Upper lobe of left lung (tissue), 6 donors: ENCODE measurements at regions not wholly inside any gene's neighbourhood (a gene's known extent, or its start where the extent isn't known, plus 50 kb on each side); places are given as distances from the start of the nearest gene placed in this dataset.

Experiments used
- ATAC-seq, 2 donors: fragments of 200-7000 bp; cut with Tn5 transposase; one replicate each; pipeline ENCODE4 v1.9.1; 2022; ENCODE audit warnings: mild to moderate bottlenecking in 2 of 2, moderate library complexity in 2 of 2; ENCODE audit not compliant: low FRiP score in 2 of 2
- DNase-seq, 2 donors: peaks; one replicate each; pipeline ENCODE4 v3.0.0-alpha.2; 2019 to 2020
- H3K27ac ChIP-seq, 4 donors: fragments of 200-600 bp; sonication (generic); one replicate each; pipeline ENCODE4 v1.5.1; 2016 to 2019
- H3K27me3 ChIP-seq, 4 donors: fragments of 200-600 bp; sonication (generic); one replicate each; pipeline ENCODE4 v1.5.1; 2017 to 2019
- H3K36me3 ChIP-seq, 4 donors: fragments of 200-600 bp; sonication (generic); one replicate each; pipeline ENCODE4 v1.5.1; 2016 to 2019
- H3K4me1 ChIP-seq, 4 donors: fragments of 200-600 bp; sonication (generic); one replicate each; pipeline ENCODE4 v1.5.1; 2018 to 2019
- H3K4me3 ChIP-seq, 4 donors: fragments of 200-600 bp; sonication (generic); one replicate each; pipeline ENCODE4 v1.5.1; 2017 to 2019; ENCODE audit warnings: mild to moderate bottlenecking in 2 of 4, moderate library complexity in 1 of 4
- H3K9me3 ChIP-seq, 4 donors: fragments of 200-600 bp; sonication (generic); one replicate each; pipeline ENCODE4 v1.5.1; 2018 to 2019
- CTCF ChIP-seq, 6 experiments: fragments of 450-650 bp in 4 of 6; fragments of 200-600 bp in 2 of 6; sonication (generic) in 2 of 6; IDR thresholded peaks; one replicate each; pipeline ENCODE4 v1.5.1; 2016 to 2019; ENCODE audit warnings: antibody characterized with exemption in 6 of 6
- EP300 ChIP-seq, 4 donors: sonication (generic); formaldehyde crosslinking; IDR thresholded peaks; one replicate each; pipeline ENCODE4 v1.5.1; 2017; ENCODE audit warnings: antibody characterized with exemption in 4 of 4, control low read depth in 2 of 4
- POLR2A ChIP-seq, 4 donors: fragments of 450-650 bp; IDR thresholded peaks; one replicate each; pipeline ENCODE4 v1.5.1; 2016 to 2017; ENCODE audit warnings: antibody characterized with exemption in 4 of 4, mild to moderate bottlenecking in 2 of 4
- POLR2AphosphoS5 ChIP-seq, 2 donors: sonication (generic); formaldehyde crosslinking; IDR thresholded peaks; one replicate each; pipeline ENCODE4 v1.5.1; 2017; ENCODE audit warnings: antibody characterized with exemption in 2 of 2
- WGBS, 2 donors: methylation state at CpG; one replicate each; pipeline ENCODE4 v1.1.5; 2017 to 2018; 5-methylcytosine and 5-hydroxymethylcytosine counted together
- donor health status: DM: no; HTN: no; CAD: no; lungs with moderate emphysema.
- donor health status: DM: no; HTN: yes; CAD: no; lungs with severe emphysema.

GRCh38 chrX:95325185-95325584, 1359.5 kb upstream of the DIAPH2 start:
- Histone ChIP-seq H3K36me3 (no peaks in the 10 kb centered on the region), H3K4me1 (no peaks in the 10 kb centered on the region), H3K9me3 (no peaks in the 10 kb centered on the region), H3K27me3 (no peaks in the 10 kb centered on the region), H3K4me3 (no peak overlapping the region), H3K27ac (no peak overlapping the region)
- 52 to 73% methylated on average over 2 of the region's 2 CpGs for WGBS, 2 donors
- TF ChIP-seq POLR2A (IDR thresholded peaks at IDR 0.05) (no peak), CTCF (IDR thresholded peaks at IDR 0.05) (no peak), POLR2AphosphoS5 (IDR thresholded peaks at IDR 0.05) (no peak), EP300 (IDR thresholded peaks at IDR 0.05) (no peak)
- ATAC-seq: no peak
- DNase-seq: no peak

GRCh38 chrX:95330292-95330691, 1354.3 kb upstream of the DIAPH2 start:
- 66% methylated on average over 2 of the region's 2 CpGs; no CpG with 5 or more reads in 1 of the 2 donors for WGBS, 2 donors
- no peak for TF ChIP-seq CTCF (IDR thresholded peaks at IDR 0.05)
- no peak for TF ChIP-seq POLR2A (IDR thresholded peaks at IDR 0.05)
- TF ChIP-seq EP300 (IDR thresholded peaks at IDR 0.05): no peak
- TF ChIP-seq POLR2AphosphoS5 (IDR thresholded peaks at IDR 0.05): no peak
- no peak for ATAC-seq

GRCh38 chrX:95332530-95332929, 1352.1 kb upstream of the DIAPH2 start:
- no peak for DNase-seq
- H3K36me3 ChIP-seq: no peaks in the 10 kb centered on the region
- H3K4me1 ChIP-seq: no peaks in the 10 kb centered on the region
- H3K9me3 ChIP-seq: no peaks in the 10 kb centered on the region
- no peak for ATAC-seq
- 30 to 52% methylated on average over 4 to 8 of the region's 8 CpGs for WGBS, 2 donors
- TF ChIP-seq CTCF (IDR thresholded peaks at IDR 0.05) (no peak), POLR2A (IDR thresholded peaks at IDR 0.05) (no peak), EP300 (IDR thresholded peaks at IDR 0.05) (no peak), POLR2AphosphoS5 (IDR thresholded peaks at IDR 0.05) (no peak)
- no peaks in the 10 kb centered on the region for H3K27me3 ChIP-seq
- no peak overlapping the region for H3K4me3 ChIP-seq
- H3K27ac ChIP-seq: no peak overlapping the region

More at GRCh38 chrX:95330292-95330691, 1354.3 kb upstream of the DIAPH2 start:
- no peaks in the 10 kb centered on the region for H3K9me3 ChIP-seq
- no peak overlapping the region for H3K4me3 ChIP-seq
- DNase-seq: no peak
- H3K4me1 ChIP-seq: no peaks in the 10 kb centered on the region
- no peak overlapping the region for H3K27ac ChIP-seq
- no peaks in the 10 kb centered on the region for H3K36me3 ChIP-seq
- H3K27me3 ChIP-seq: no peaks in the 10 kb centered on the region

- Histone ChIP-seq H3K27me3 (no peaks in the 10 kb centered on the region), H3K9me3 (no peaks in the 10 kb centered on the region), H3K4me1 (no peaks in the 10 kb centered on the region), H3K27ac (no peak overlapping the region), H3K36me3 (no peaks in the 10 kb centered on the region), H3K4me3 (no peak overlapping the region)
- ATAC-seq (no peak), DNase-seq (no peak)
- 48 to 53% methylated on average over 3 of the region's 3 CpGs for WGBS, 2 donors
- TF ChIP-seq POLR2A (IDR thresholded peaks at IDR 0.05): no peak
- TF ChIP-seq EP300 (IDR thresholded peaks at IDR 0.05): no peak
- TF ChIP-seq CTCF (IDR thresholded peaks at IDR 0.05): no peak
- no peak for TF ChIP-seq POLR2AphosphoS5 (IDR thresholded peaks at IDR 0.05)
These were observed 1337.8 kb upstream of the DIAPH2 start for GRCh38 chrX:95346856-95347255.

- Histone ChIP-seq H3K27me3 (no peaks in the 10 kb centered on the region), H3K9me3 (no peaks in the 10 kb centered on the region), H3K27ac (no peak overlapping the region), H3K4me3 (no peak overlapping the region), H3K36me3 (no peaks in the 10 kb centered on the region), H3K4me1 (no peaks in the 10 kb centered on the region)
- WGBS, 2 donors: 51 to 62% methylated on average over 6 of the region's 6 CpGs
- no peak for TF ChIP-seq EP300 (IDR thresholded peaks at IDR 0.05)
- TF ChIP-seq CTCF (IDR thresholded peaks at IDR 0.05): no peak
- TF ChIP-seq POLR2AphosphoS5 (IDR thresholded peaks at IDR 0.05): no peak
- TF ChIP-seq POLR2A (IDR thresholded peaks at IDR 0.05): no peak
- no peak for DNase-seq
- ATAC-seq: no peak
These were observed 1333.7 kb upstream of the DIAPH2 start for GRCh38 chrX:95350774-95351488.
